Smooth muscle cell (in vitro differentiated cells): ENCODE measurements at regions not wholly inside any gene's neighbourhood (a gene's known extent, or its start where the extent isn't known, plus 50 kb on each side); places are given as distances from the start of the nearest gene placed in this dataset.

ENCODE experiments used
- DNase-seq: peaks from one replicate; lab custom pipeline; 2025; ENCODE audit not compliant: unreplicated experiment; lab: John Stamatoyannopoulos, UW
- H2AFZ ChIP-seq: fragments of 200-600 bp; sonication (generic); 2 replicates; pipeline ENCODE4 v1.6.0; 2016; ENCODE audit warnings: antibody characterized with exemption, low read depth, mild to moderate bottlenecking
- H3F3A ChIP-seq: fragments of 200-600 bp; sonication (generic); 2 replicates; pipeline ENCODE4 v1.6.0; 2017; ENCODE audit warnings: antibody characterized with exemption, low read depth
- H3K27ac ChIP-seq: fragments of 200-600 bp; sonication (generic); 2 replicates; pipeline ENCODE4 v1.5.1; 2016; ENCODE audit warnings: low read depth, mild to moderate bottlenecking
- H3K27me3 ChIP-seq: fragments of 200-600 bp; sonication (generic); 2 replicates; pipeline ENCODE4 v1.6.1; 2016; ENCODE audit warnings: low read depth, mild to moderate bottlenecking
- H3K36me3 ChIP-seq: fragments of 200-600 bp; sonication (generic); 2 replicates; pipeline ENCODE4 v1.5.1; 2016; ENCODE audit warnings: low read depth
- H3K4me1 ChIP-seq: fragments of 200-600 bp; sonication (generic); 2 replicates; pipeline ENCODE4 v1.5.1; 2016; ENCODE audit warnings: low read depth
- H3K4me2 ChIP-seq: fragments of 200-600 bp; sonication (generic); 2 replicates; pipeline ENCODE4 v1.6.0; 2016; ENCODE audit warnings: mild to moderate bottlenecking
- H3K4me3 ChIP-seq: fragments of 200-600 bp; sonication (generic); 2 replicates; pipeline ENCODE4 v1.5.1; 2016; ENCODE audit warnings: mild to moderate bottlenecking
- H3K79me2 ChIP-seq: fragments of 200-600 bp; sonication (generic); 2 replicates; pipeline ENCODE4 v1.6.0; 2016; ENCODE audit warnings: low read depth, mild to moderate bottlenecking
- H3K9ac ChIP-seq: fragments of 200-600 bp; sonication (generic); 2 replicates; pipeline ENCODE4 v1.6.0; 2016; ENCODE audit warnings: low read depth
- H3K9me3 ChIP-seq: fragments of 200-600 bp; sonication (generic); replicated peaks from 2 replicates; pipeline ENCODE4 v1.5.1; 2016; ENCODE audit warnings: low read depth
- H4K20me1 ChIP-seq: fragments of 200-600 bp; sonication (generic); 2 replicates; pipeline ENCODE4 v1.6.0; 2016; ENCODE audit warnings: low read depth
- CTCF ChIP-seq: fragments of 200-600 bp; sonication (generic); IDR thresholded peaks from 2 replicates; pipeline ENCODE4 v1.5.1; 2017; ENCODE audit warnings: borderline replicate concordance, mild to moderate bottlenecking, antibody characterized with exemption; ENCODE audit not compliant: insufficient read depth, poor library complexity, severe bottlenecking
- WGBS: methylation state at CpG from one replicate; pipeline ENCODE4 v1.1.7; 2016; ENCODE audit warnings: low lambda C conversion rate; 5-methylcytosine and 5-hydroxymethylcytosine counted together

GRCh38 chr10:58451193-58451889 lies 61.3 kb upstream of the BICC1 start:
- peak overlapping the region; percentile 46 for H2AFZ ChIP-seq
- no peaks in the 10 kb centered on the region for H4K20me1 ChIP-seq
- H3K4me1 ChIP-seq, result no peaks in the 10 kb centered on the region
- H3F3A ChIP-seq, result no peaks in the 10 kb centered on the region
- H3K79me2 ChIP-seq, result no peaks in the 10 kb centered on the region
- H3K27me3 ChIP-seq, result no peaks in the 10 kb centered on the region
- H3K9me3 ChIP-seq, result no peaks in the 10 kb centered on the region
- H3K27ac ChIP-seq, result no peak overlapping the region
- DNase-seq, result no peak
- H3K4me2 ChIP-seq, result no peak overlapping the region
- WGBS, result 69% methylated on average over 2 of the region's 2 CpGs
- TF ChIP-seq CTCF, result no peak
- no peaks in the 10 kb centered on the region for H3K36me3 ChIP-seq
- no peak overlapping the region for H3K4me3 ChIP-seq
- no peak overlapping the region for H3K9ac ChIP-seq

- no peaks in the 10 kb centered on the region for H3K79me2 ChIP-seq
- H3K9me3 ChIP-seq, result no peaks in the 10 kb centered on the region
- H3K4me3 ChIP-seq, result no peak overlapping the region
- no peak for TF ChIP-seq CTCF
- WGBS, result 91% methylated on average over 3 of the region's 3 CpGs
- H3K27ac ChIP-seq, result no peak overlapping the region
- H3K36me3 ChIP-seq, result no peaks in the 10 kb centered on the region
- H3K9ac ChIP-seq, result no peak overlapping the region
- H4K20me1 ChIP-seq, result no peaks in the 10 kb centered on the region
- H3K4me2 ChIP-seq, result no peak overlapping the region
- H3K4me1 ChIP-seq, result no peaks in the 10 kb centered on the region
- DNase-seq, result no peak
- no peaks in the 10 kb centered on the region for H3F3A ChIP-seq
- peak overlapping the region; percentile 45 for H2AFZ ChIP-seq
- no peaks in the 10 kb centered on the region for H3K27me3 ChIP-seq
These were observed 59.6 kb upstream of the BICC1 start for GRCh38 chr10:58453105-58453504.

GRCh38 chr10:58456179-58456578 lies 56.5 kb upstream of the BICC1 start:
- TF ChIP-seq CTCF, result no peak

More at GRCh38 chr10:58456179-58456578, 56.5 kb upstream of the BICC1 start:
- Histone ChIP-seq H3K4me3 (no peak overlapping the region), H3K27me3 (no peaks in the 10 kb centered on the region), H3K9ac (no peak overlapping the region), H3F3A (no peaks in the 10 kb centered on the region), H4K20me1 (no peaks in the 10 kb centered on the region), H2AFZ (no peak overlapping the region), H3K4me1 (no peaks in the 10 kb centered on the region), H3K4me2 (no peak overlapping the region), H3K36me3 (no peaks in the 10 kb centered on the region), H3K27ac (no peak overlapping the region), H3K9me3 (no peaks in the 10 kb centered on the region), H3K79me2 (no peaks in the 10 kb centered on the region)
- no peak for DNase-seq
- 96% methylated on average over 2 of the region's 2 CpGs for WGBS
